Naive thymus-derived CD8-positive, alpha-beta T cell (primary cell): ENCODE measurements at regions not wholly inside any gene's neighbourhood (a gene's known extent, or its start where the extent isn't known, plus 50 kb on each side); places are given as distances from the start of the nearest gene placed in this dataset.
A peak's percentile ranks its signal among the peaks of the same experiment; 100 is the strongest.
"Not testable (repeated sequence)": the region's sequence is repeated elsewhere in the genome, so short reads cannot be mapped to it uniquely, and the experiment has no call there.

Source experiments
- ATAC-seq, 2 donors: fragments of 150-1000 bp; cut with Tn5 transposase in 1 of 2; sonication (Bioruptor Pico), chemical (Tn5 transposase) in 1 of 2; 1 replicate in 1 of 2; 2 replicates in 1 of 2; pipeline ENCODE4 v1.10.0; 2021; ENCODE audit warnings: mild to moderate bottlenecking in 2 of 2, moderate library complexity in 2 of 2
- POLR2A ChIA-PET: fragments of 350-600 bp; sonication (Branson Sonifier 250); formaldehyde crosslinking; loops from one replicate; lab custom pipeline; 2021; ENCODE audit warnings: antibody characterized with exemption; lab: Charles Lee
- DNase-seq, 10 donors: peaks; one replicate each; pipeline versions ENCODE4 v3.0.0 to v3.0.0-alpha.2; 2020 to 2022
- H3K27ac Mint-ChIP-seq, 10 donors: one replicate each; pipeline ENCODE4 v1.8.0; 2020 to 2022; ENCODE audit warnings: mild to moderate bottlenecking in 10 of 10, mixed read lengths in 10 of 10, moderate library complexity in 4 of 10, inconsistent platforms in 1 of 10
- H3K27me3 Mint-ChIP-seq, 5 donors: one replicate each; pipeline ENCODE4 v1.8.0; 2021 to 2022; ENCODE audit warnings: mixed read lengths in 5 of 5
- H3K36me3 Mint-ChIP-seq, 3 donors: one replicate each; pipeline ENCODE4 v1.8.0; 2020 to 2022; ENCODE audit warnings: mixed read lengths in 3 of 3, mild to moderate bottlenecking in 2 of 3, inconsistent platforms in 1 of 3
- H3K4me1 Mint-ChIP-seq, 4 donors: one replicate each; pipeline ENCODE4 v1.8.0; 2021 to 2022; ENCODE audit warnings: mixed read lengths in 4 of 4
- H3K4me3 Mint-ChIP-seq, 10 donors: one replicate each; pipeline ENCODE4 v1.8.0; 2020 to 2022; ENCODE audit warnings: mild to moderate bottlenecking in 10 of 10, mixed read lengths in 10 of 10, moderate library complexity in 6 of 10, inconsistent platforms in 1 of 10
- H3K9me3 Mint-ChIP-seq, 9 donors: one replicate each; pipeline ENCODE4 v1.8.0; 2020 to 2022; ENCODE audit warnings: mixed read lengths in 9 of 9, mild to moderate bottlenecking in 3 of 9, inconsistent platforms in 1 of 9, moderate library complexity in 1 of 9

- H3K36me3 Mint-ChIP-seq = no peaks in the 10 kb centered on the region
These were observed 56.5 kb downstream of the OR2J2 start for GRCh38 chr6:29227235-29227634.

DNA sequence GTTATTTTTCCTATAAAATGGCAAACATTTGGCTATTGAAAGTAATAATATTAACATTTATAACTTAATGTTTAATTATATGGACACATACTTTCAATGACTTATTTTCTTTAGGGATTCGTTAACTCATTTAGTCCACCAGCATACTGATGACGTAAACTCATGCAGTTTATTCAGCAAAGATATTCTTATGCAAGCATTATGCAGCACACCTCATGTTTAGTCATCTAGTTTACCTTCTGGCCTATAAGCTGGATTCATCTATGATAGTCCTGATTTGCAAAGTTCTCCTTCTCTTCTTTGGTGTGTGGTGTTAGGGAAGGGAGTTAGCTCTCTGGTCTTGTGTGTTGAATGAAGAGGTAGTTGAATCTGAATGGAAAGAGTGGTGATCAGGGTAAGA lies 60.0 kb downstream of the OR2J2 start:
- no peaks in the 10 kb centered on the region for H3K36me3 Mint-ChIP-seq
- H3K27ac Mint-ChIP-seq = no peak overlapping the region
- H3K4me1 Mint-ChIP-seq = peaks cover 0 to 3% (median 0%) of the 10 kb centered on the region in 4 donors
- POLR2A ChIA-PET = no interaction called here
- H3K27me3 Mint-ChIP-seq = peaks cover 24 to 66% (median 39%) of the 10 kb centered on the region in 5 donors
- ATAC-seq = no peak
- no peak overlapping the region for H3K4me3 Mint-ChIP-seq
- no peaks in the 10 kb centered on the region for H3K9me3 Mint-ChIP-seq
- no peak for DNase-seq

More at GRCh38 chr6:29227235-29227634, 56.5 kb downstream of the OR2J2 start:
- no peaks in the 10 kb centered on the region for H3K4me1 Mint-ChIP-seq
- H3K9me3 Mint-ChIP-seq = no peaks in the 10 kb centered on the region
- H3K4me3 Mint-ChIP-seq = no peak overlapping the region
- POLR2A ChIA-PET = no interaction called here
- ATAC-seq = no peak
- DNase-seq = no peak
- no peak overlapping the region for H3K27ac Mint-ChIP-seq
- peaks cover 24 to 70% (median 40%) of the 10 kb centered on the region in 5 donors for H3K27me3 Mint-ChIP-seq

- POLR2A ChIA-PET = interaction anchor here (0.5 kb wide), 1 partner anchor 28 kb away, joined by 3 read pairs; no protein-coding TSS in a partner anchor
- H3K27ac Mint-ChIP-seq = no peak overlapping the region
- ATAC-seq = no peak
- H3K9me3 Mint-ChIP-seq = no peaks in the 10 kb centered on the region
- DNase-seq = no peak
- H3K4me1 Mint-ChIP-seq = peaks cover 0 to 7% (median 0%) of the 10 kb centered on the region in 4 donors
- no peak overlapping the region for H3K4me3 Mint-ChIP-seq
- no peaks in the 10 kb centered on the region for H3K36me3 Mint-ChIP-seq
- H3K27me3 Mint-ChIP-seq = peaks cover 14 to 53% (median 24%) of the 10 kb centered on the region in 5 donors
These were observed 62.0 kb downstream of the OR2J2 start for GRCh38 chr6:29232725-29233124.

- peak in 1 of 2 donors; percentile 25 for ATAC-seq
- POLR2A ChIA-PET = no interaction called here
- peak overlapping the region in 2 of 10 donors; percentile 34 to 38 for H3K4me3 Mint-ChIP-seq
These were observed 65.4 kb downstream of the OR2J2 start for GRCh38 chr6:29236060-29236459.

GRCh38 chr6:29236634-29237033 lies 64.9 kb upstream of the OR14J1 start:
- H3K27me3 Mint-ChIP-seq = peaks cover 11 to 52% (median 16%) of the 10 kb centered on the region in 5 donors
- no peak overlapping the region for H3K4me3 Mint-ChIP-seq
- POLR2A ChIA-PET = no interaction called here
- H3K4me1 Mint-ChIP-seq = peaks cover 0 to 7% (median under 1%) of the 10 kb centered on the region in 4 donors
- peaks cover 0 to 24% (median 3%) of the 10 kb centered on the region in 9 donors for H3K9me3 Mint-ChIP-seq
- peaks cover 0 to 10% (median 0%) of the 10 kb centered on the region in 3 donors for H3K36me3 Mint-ChIP-seq
- no peak overlapping the region for H3K27ac Mint-ChIP-seq
- DNase-seq (no peak), ATAC-seq (no peak)

More at GRCh38 chr6:29236060-29236459, 65.4 kb downstream of the OR2J2 start:
- Mint-ChIP-seq H3K4me1 (peaks cover 0 to 7% (median under 1%) of the 10 kb centered on the region in 4 donors), H3K27me3 (peaks cover 11 to 52% (median 16%) of the 10 kb centered on the region in 5 donors), H3K9me3 (peaks cover 0 to 19% (median 3%) of the 10 kb centered on the region in 9 donors), H3K36me3 (peaks cover 0 to 7% (median 0%) of the 10 kb centered on the region in 3 donors), H3K27ac (no peak overlapping the region)
- DNase-seq = no peak

DNA sequence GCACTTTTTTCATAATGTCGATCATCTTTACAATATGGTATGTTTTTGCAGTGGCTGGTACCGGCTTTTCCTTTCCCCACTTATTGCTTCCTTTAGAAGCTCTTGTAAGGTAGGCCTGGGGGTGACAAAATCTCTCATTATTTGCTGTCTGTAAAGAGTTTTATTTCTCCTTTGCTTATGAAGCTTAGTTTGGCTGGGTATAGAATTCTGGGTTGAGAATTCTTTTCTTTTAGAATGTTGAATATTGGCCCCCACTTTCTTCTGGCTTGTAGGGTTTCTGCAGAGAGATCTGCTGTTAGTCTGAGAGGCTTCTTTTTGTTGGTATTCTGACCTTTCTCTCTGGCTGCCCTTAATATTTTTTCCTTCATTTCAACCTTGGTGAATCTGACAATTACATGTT lies 58.5 kb upstream of the OR14J1 start:
- ATAC-seq, H3K4me1 Mint-ChIP-seq, H3K27ac Mint-ChIP-seq, H3K4me3 Mint-ChIP-seq, POLR2A ChIA-PET, DNase-seq: not testable (repeated sequence)
- H3K9me3 Mint-ChIP-seq = peaks cover 13 to 70% (median 40%) of the 10 kb centered on the region in 9 donors
- peaks cover 3 to 47% (median 13%) of the 10 kb centered on the region in 3 donors for H3K36me3 Mint-ChIP-seq
- H3K27me3 Mint-ChIP-seq = peaks cover 38 to 83% (median 44%) of the 10 kb centered on the region in 5 donors
